ENCODE measurements at regions not wholly inside any gene's neighbourhood (a gene's known extent, or its start where the extent isn't known, plus 50 kb on each side); places are given as distances from the start of the nearest gene placed in this dataset.

DNA sequence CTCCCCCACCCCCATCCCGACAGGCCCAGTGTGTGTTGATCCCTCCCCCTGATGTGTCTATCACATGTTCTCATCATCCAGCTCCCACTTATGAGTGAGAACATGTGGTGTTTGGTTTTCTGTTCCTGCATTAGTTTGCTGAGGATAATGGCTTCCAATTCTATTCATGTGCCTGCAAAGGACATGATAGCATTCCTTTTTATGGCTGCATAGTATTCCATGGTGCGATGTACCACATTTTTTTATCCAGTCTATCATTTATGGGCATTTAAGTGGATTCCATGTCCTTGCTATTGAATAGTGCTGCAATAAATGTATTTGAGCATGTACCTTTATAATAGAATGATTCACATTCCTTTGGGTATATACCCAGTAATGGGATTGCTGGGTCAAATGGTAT lies 66.6 kb upstream of the NXT1 start:
- no peak for TF ChIP-seq CTCF (IDR thresholded peaks at IDR 0.05)
- no peak for TF ChIP-seq POLR2A (IDR thresholded peaks at IDR 0.05)
